Activated CD8-positive, alpha-beta memory T cell treated with anti-CD3 and anti-CD28 coated beads for 36 hours (primary cell): ENCODE measurements at regions not wholly inside any gene's neighbourhood (a gene's known extent, or its start where the extent isn't known, plus 50 kb on each side); places are given as distances from the start of the nearest gene placed in this dataset.
"Not testable (repeated sequence)": the region's sequence is repeated elsewhere in the genome, so short reads cannot be mapped to it uniquely, and the experiment has no call there.

Experiments used
- CTCF ChIA-PET: fragments of 350-600 bp; sonication (Branson Sonifier 250); formaldehyde crosslinking; loops from one replicate; lab custom pipeline; 2021; ENCODE audit warnings: antibody characterized with exemption; lab: Charles Lee
- POLR2A ChIA-PET: fragments of 350-600 bp; sonication (Branson Sonifier 250); formaldehyde crosslinking; loops from one replicate; lab custom pipeline; 2021; ENCODE audit warnings: antibody characterized with exemption; lab: Charles Lee

DNA sequence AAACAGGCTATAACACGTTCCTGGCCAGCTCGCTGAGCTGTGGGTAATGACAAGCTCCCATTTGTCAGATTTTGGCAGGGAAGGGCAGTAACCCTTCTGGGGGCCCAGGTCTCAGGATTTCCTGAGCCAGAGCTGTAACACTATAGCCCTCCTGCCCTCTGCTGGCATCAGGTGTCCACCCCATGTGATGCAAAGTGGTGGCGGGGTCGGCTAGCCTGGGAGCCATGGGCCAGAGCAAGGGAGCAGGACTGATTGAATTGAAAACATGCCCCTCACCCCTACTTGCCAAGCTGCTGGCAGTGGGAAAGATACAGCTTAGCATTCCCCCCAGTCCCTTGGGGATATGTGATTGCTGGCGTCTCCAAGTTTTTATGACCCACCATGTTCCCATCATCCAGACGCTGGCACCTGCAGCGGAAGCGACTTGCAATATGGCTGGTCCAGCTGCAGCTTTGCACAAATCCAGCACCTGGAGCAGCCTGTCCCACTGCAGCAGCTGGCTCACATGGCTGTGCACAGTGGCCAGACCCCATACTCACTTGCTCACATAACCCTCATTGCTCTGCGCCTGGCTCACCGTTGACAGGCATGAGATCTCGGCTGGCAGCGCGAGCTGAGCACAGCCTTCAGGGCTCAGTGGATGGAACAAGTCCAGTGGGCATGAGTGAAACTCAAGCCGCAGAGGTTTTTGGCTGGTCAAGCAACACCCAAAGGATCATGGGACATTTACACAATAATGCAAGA is 1147.8 kb downstream of the JRKL start:
- ChIA-PET CTCF (no interaction called here), POLR2A (no interaction called here)

DNA sequence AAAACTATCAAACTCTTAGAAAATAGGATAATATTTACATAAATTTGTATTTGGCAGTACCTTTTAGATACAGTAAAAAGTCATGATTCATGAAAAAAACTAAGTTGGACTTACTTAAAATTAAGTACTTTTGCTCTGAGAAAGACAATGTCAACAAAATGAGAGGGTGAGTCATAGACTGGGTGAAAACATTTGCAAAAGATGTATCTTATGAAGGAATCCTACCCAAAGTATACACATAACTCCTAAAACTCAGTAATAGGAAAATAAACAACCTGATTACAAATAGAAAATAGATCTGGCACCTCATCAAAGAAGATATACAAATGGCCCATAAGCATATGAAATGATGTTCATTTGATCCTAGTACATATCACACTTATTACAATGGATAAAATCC is 1154.6 kb downstream of the JRKL start:
- CTCF ChIA-PET = no interaction called here
- POLR2A ChIA-PET = no interaction called here

DNA sequence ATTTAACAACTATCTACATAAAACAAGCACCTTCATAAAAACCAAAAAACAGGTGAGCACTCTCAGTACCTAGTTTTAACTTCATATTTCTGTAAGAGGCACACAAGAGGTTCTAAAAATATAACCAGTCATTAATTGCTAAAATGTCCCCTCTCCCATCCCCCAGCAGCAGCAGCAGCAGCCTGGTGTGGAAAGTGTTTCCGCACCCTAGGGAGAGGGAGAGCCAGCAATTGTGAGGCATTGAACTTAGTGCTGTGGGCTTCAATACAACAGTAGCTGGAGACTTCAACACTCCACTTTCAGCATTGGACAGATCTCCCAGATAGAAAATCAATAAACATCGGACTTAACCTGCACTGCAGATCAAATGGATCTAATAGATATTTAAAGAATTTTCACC is 1158.5 kb downstream of the JRKL start:
- POLR2A ChIA-PET = no interaction called here
- CTCF ChIA-PET = no interaction called here

DNA sequence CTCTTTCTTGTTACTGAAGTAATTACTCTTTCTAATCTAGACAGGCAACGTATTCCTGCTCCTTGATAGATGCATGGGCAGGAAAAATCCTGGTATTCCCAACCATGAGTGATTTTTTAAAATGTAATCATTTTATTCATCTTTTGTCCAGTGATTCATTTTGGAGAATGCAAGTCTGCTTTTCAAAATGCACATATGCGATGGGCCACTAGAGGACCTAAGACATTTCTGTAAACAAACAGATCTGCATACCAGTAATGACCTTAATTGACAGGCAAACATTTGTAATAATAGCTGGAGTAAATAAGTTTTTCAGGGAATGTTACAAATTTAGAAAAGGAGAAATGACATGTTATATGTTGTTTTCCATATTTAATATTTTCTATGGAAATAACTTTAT is 1167.6 kb downstream of the JRKL start:
- ChIA-PET CTCF (no interaction called here), POLR2A (no interaction called here)

DNA sequence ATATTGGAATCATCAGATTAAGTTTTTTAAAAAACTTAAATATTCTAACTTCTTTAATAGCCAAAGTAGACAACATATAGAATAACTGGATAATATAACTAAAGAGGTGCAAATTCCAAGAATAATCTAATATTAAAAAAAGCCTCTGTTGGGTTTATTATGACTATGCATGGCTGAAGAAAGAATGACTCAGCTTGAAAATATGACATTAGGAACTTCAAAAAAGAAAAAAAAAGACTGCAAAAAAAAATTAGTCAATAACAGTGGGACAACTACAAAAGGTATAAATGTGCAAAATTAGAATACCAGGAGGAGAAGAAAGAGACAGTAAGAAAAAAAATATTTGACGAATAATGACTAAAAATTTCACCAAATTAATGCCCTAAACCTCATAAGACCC is 1178.0 kb downstream of the JRKL start:
- CTCF ChIA-PET = no interaction called here
- POLR2A ChIA-PET = no interaction called here

DNA sequence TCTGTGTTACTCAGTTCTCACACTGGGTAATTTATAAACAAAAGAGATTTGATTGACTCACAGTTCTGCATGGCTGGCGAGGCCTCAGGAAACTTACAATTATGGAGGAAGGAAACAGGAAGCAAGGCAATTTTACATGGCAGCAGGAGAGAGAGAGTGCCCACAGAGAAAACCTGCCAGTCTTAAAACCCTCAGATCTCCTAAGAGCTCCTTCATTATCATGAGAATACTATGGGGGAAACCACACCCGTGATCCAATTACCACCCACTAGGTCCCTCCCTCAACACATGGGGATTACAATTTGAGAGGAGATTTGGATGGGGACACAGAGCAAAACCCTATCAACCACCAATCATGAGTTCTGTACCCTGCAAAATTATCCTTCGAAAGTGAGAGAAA is 1180.8 kb downstream of the JRKL start:
- CTCF ChIA-PET = no interaction called here
- POLR2A ChIA-PET = no interaction called here

DNA sequence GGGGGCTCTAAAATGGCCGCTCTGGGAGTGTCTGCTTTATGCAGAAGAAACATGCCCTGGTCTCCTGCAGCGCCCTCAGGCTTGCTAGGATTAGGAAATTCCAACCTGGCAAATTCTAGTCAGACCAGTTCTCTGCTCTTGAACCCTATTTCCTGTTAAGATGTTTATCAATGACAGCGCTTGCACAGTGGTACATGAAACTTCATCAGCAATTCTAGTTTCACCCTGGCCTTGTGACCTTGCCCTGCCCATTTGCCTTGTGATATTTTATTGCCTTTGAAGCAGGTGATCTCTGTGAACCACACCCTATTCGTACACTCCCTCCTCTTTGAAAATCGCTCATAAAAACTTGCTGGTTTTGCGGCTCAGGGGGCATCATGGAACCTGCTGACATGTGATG is 1184.0 kb downstream of the JRKL start:
- POLR2A ChIA-PET, CTCF ChIA-PET: not testable (repeated sequence)

DNA sequence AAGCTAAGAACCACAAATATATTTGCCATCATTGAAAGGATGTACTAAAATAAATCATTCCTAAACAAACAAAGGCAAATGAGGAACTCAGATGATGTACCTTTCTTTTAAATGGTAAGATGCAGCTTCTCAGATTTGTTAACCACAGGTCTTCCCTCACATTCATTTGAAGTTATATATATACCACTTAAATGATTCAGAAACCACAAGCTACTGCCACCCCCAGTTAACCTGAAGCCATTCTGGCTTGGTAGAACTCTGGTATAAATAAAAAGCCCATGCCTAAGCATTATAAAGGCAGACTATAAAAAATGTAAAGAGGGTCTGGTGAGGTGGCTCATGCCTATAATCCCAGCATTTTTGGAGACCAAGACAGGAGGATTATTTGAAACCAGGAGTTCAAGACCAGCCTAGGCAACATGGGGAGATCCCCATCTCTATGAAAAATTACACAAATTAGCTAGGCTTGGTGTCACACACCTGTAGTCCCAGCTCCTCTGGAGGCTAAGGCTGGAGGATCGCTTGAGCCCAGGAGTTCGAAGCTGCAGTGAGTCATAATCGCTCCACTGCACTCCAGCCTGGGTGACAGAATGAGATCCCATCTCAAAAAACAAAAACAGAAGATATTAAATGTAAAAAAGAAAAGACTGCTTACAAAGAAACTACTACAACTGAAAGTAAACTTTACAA is 1185.3 kb downstream of the JRKL start:
- POLR2A ChIA-PET = no interaction called here
- CTCF ChIA-PET = no interaction called here

DNA sequence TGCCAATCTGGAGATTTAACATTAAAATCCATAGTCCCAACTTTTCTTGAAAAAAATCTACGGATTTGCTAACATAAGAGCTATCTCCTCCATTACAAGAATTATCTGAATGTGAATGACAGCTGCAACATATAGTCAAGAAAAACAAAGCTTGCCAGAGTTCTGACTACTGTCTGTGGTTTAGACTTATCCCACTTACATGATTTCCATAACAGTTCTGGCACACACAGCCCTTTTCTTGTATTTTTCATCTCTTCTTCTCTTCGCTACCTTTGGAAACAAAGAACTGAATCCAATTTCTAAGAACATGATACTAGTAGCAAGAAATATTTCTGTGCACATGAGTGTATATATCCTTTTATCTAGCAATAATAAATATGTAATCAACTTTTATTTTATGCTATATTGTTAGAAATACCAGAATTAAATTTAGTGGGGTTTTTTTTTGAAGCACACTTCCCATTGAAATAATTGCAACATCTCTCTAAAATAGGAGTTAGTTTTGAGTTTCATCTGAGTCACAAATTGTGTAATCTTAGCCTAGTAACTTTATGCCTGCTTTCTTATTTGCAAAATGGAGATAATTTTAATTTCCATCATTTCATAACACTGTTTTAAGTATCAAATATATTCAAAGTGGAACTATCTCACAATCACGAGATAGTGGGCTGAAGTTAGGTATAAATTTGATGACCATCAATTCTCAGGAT is 1217.6 kb downstream of the JRKL start:
- ChIA-PET CTCF (no interaction called here), POLR2A (no interaction called here)

DNA sequence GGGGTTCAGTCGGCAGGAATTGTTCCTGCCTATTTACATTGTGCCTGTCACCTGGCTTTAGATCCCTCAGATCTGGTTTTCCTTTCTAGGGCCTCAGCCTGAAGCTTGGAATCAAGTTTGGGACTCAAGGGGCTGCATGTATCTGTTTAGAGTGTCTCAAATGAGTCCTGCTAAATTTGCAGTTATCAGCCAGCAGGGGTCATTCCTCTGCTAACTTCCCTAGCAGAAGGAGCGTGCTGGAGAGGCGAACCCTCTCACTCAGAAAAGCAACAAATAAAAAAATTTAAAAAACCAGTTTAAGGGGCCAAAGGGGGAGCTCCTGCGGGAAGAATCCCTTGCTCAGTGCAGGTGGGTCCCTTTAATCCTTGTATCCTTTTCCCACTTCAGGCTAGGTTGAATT is 1220.2 kb downstream of the JRKL start:
- ChIA-PET CTCF (no interaction called here), POLR2A (no interaction called here)

DNA sequence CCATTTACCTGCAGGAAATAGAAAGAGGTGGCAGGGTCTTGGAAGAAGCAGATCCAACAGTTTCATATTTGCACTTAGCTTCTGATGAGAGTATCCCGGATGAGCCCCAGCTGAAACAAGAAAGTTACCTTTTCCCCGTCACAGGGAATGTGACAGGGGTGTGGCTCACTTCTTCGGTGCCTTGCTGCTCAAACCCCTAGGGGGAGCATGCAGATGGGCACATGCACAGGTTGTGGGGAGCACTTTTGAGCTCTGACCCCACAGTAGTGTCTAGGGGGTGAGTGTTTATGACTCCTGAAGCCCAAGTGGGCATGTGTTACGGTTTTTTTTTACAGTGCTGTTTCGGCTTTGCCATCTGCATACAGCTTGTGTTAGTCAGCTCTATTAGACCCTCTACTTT is 1221.0 kb downstream of the JRKL start:
- CTCF ChIA-PET = interaction anchor here (0.6 kb wide), 1 partner anchor 13 kb away, joined by 3 read pairs; no protein-coding TSS in a partner anchor
- POLR2A ChIA-PET = no interaction called here

DNA sequence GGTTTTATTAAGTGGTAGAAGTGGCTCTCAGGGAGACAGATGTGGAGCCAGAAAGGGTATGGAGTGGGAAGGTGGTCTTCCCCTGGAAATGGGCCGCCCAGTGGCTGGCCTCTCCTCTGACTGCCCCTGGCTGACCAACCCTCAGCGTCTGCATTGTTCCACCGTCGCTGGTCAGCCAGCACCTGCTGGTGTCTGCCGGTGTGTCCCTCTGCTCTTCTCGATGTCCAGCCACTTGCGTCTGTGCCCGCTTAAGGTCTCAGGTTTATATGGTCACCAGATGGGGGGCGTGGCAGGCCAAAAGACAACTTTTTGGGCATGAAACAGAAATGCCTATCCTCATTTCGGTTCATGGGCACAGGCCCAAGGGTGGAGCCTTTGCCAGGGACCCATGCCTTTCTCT is 1221.5 kb downstream of the JRKL start:
- ChIA-PET CTCF (interaction anchor here (0.6 kb wide), 1 partner anchor 13 kb away, joined by 3 read pairs; no protein-coding TSS in a partner anchor), POLR2A (no interaction called here)

DNA sequence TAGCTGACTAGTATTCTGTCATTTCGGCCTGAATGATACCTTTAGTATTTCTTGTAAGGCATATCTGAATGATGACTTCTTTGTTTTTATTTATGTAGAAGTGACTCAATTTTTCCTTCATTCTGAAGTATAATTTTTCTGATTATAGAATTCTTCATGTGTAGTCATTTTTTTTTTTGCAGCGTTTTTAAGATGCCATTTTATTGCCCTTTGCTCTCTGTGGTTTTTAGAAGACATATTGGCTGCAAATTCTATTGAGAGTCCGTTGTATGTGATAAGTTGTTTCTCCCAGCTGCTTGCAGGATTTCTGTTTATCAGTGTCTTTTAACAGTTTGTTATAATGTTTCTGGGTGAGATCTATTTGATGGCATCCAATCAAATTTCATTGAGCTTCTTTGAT is 1224.8 kb downstream of the JRKL start:
- ChIA-PET CTCF (no interaction called here), POLR2A (interaction anchor here (0.6 kb wide), 1 partner anchor 366 kb away, joined by 4 read pairs; no protein-coding TSS in a partner anchor)

DNA sequence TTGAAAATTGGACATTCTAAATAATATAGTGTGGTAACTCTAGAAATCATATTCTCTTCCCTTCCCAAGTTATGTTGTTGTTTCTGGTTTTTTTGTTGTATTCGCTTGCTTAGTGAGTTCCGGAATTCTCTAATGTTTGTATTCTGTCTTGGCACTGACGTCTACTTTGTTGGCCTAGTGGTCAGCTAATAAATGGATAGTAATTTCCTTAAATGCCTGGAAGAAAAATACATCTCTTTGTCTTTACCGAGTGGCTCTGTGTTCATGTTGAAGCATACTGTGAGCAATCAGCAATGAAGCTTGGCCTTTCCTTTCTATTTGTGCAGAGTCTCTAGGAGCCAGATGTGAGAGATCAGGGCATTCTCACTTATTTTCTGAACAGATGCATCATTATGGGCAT is 1225.7 kb downstream of the JRKL start:
- ChIA-PET POLR2A (no interaction called here), CTCF (no interaction called here)

DNA sequence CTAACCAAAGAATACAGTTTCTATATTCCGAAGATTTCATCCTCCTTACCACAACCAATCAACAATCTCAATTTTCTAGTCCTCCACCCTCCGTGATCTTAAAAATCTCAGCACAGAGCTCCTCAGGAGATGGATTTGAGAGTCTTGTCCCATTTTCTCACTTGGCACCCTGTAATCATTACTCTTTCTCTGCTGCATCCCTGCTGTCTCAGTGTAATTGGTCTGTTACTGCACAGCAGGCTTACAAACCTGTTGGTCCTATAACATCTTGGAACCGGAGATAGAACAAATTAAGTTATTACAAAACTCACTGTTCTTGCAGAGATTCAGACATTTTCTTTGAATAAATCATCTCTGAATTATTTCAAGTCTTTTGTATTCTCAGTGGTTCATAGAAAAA is 1227.2 kb downstream of the JRKL start:
- ChIA-PET POLR2A (no interaction called here), CTCF (no interaction called here)

DNA sequence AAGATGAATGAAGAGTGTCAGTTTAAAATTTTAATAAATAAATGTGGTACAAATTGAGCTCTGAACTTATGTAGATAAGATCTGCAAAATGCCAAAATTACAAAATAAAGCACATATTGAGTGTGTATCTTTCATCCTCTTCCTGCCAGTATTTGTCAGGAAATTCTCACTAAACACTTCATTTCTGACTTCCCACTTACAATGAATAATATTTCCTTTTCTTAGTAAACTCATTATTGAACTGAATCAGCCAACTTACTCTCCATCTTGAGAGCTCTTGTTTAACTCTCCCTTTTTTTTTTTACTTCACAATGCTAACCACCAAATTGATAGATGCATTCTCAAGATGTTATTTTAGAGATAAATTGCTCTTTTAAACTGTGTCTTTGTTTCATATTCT is 1230.2 kb downstream of the JRKL start:
- CTCF ChIA-PET = no interaction called here
- POLR2A ChIA-PET = no interaction called here

DNA sequence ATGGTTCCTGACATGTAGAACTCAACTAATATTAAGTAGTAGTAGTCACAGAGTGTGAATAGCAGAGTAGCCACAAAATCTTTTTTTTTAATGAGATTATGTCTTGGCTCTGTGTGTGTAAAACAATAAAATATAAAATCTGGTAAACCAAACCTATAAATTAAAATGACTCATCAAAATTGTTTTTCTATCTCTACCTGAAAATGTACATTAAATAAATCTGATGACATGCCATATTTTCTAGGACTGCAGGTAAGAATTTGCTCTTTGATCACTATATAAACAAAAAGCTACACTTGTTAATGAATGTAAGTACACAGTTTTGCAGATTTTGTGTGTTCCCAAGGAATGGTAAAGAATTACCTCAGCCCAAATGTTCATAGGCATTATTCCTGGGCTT is 1231.5 kb downstream of the JRKL start:
- CTCF ChIA-PET = no interaction called here
- POLR2A ChIA-PET = no interaction called here

DNA sequence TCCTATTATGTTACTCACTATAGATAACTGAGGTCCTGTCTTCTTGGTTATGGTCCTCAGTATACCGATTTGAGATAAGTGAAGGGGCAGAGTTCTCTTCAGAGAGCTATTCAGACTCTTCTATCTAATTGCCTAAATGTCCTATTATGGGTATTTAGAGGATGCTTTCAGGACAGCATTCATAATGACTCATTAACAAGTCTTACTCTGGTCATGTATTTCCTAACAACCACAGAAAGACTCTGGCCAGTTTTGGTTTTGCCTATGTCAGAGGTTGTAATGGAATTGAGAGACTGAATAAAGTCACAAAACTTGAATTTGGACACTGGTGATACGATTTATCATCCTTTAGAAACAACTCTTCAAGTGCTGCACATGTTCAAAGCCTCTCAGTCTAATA is 1233.0 kb downstream of the JRKL start:
- CTCF ChIA-PET = no interaction called here

DNA sequence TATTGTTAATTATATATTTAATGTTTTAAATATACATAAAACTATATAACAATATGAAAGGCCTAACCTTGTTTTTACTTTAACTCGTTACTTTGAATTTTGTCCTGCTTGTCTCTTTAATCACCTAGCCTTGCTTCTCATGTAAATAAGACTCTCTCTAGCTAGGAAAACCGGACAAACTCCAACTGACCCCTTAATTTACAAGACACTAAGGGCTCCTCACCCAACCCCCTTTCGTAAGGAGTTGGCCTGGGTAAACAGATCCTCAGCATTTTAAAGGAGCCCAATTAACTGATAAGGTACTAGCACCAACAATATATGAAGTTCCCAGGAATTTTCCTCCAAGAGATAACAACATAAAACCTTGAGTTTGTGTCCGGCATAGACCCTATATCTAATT is 1246.9 kb downstream of the JRKL start:
- POLR2A ChIA-PET, CTCF ChIA-PET: not testable (repeated sequence)

More for the DNA sequence above, 1233.0 kb downstream of the JRKL start:
- POLR2A ChIA-PET = no interaction called here

DNA sequence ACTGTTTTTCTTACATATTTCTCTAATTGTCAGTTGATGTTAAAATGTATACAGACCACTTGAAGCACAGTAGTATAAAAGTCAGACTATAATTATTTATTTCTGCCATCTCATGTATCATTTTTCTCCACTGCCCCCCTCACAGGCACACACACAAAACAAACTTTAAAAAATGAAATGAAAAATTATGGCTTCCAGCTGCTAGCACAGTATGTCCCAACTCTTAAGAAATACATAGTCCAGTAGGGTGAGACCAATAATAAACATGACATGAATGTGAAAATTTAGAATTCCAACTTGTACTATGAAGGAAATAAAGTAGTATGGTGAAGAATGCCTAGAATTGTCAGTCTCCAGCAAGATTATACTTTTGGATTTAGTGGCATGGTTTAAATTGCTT is 1247.9 kb downstream of the JRKL start:
- ChIA-PET POLR2A (no interaction called here), CTCF (no interaction called here)
